HEK293 (cell line): ENCODE measurements at regions not wholly inside any gene's neighbourhood (a gene's known extent, or its start where the extent isn't known, plus 50 kb on each side); places are given as distances from the start of the nearest gene placed in this dataset.

ENCODE experiments used
- CTCF ChIA-PET: fragments of 350-600 bp; formaldehyde crosslinking; extraction: SDS; loops from one replicate; lab custom pipeline; 2021; ENCODE audit warnings: antibody characterized with exemption; lab: Yijun Ruan, JAX
- POLR2A ChIA-PET: fragments of 300-600 bp; formaldehyde crosslinking; extraction: SDS; loops from one replicate; lab custom pipeline; 2020; ENCODE audit warnings: antibody characterized with exemption, inconsistent platforms; lab: Yijun Ruan, JAX
- H3K27ac ChIP-seq: fragments of 200-500 bp; sonication (Bioruptor generic); 2 replicates; pipeline ENCODE4 v1.5.1; 2014; ENCODE audit warnings: low read depth, low read length, control low read depth, inconsistent platforms; ENCODE audit errors: extremely low read depth
- H3K36me3 ChIP-seq, 2 experiments: fragments of 200-500 bp in 1 of 2; sonication (Bioruptor generic) in 1 of 2; 1 replicate in 1 of 2; 2 replicates in 1 of 2; pipeline ENCODE4 v1.5.1; 2014 to 2017; ENCODE audit warnings: inconsistent platforms in 2 of 2, low read length in 2 of 2; ENCODE audit not compliant: control insufficient read depth in 2 of 2, insufficient read depth in 1 of 2
- H3K4me1 ChIP-seq: fragments of 200-500 bp; sonication (Bioruptor generic); 2 replicates; pipeline ENCODE4 v1.5.1; 2014; ENCODE audit warnings: mild to moderate bottlenecking, low read length, inconsistent platforms; ENCODE audit not compliant: control insufficient read depth, insufficient read depth
- H3K4me3 ChIP-seq: 2 replicates; pipeline ENCODE4 v1.5.1; 2011; ENCODE audit warnings: low read depth, mild to moderate bottlenecking, control low read depth, low read length, moderate library complexity
- H3K9me3 ChIP-seq: fragments of 200-500 bp; sonication (Bioruptor generic); 2 replicates; pipeline ENCODE4 v1.5.1; 2014; ENCODE audit warnings: low read depth, low read length, inconsistent platforms; ENCODE audit not compliant: control insufficient read depth, insufficient read depth
- GFI1B ChIP-seq: fragments of 450-650 bp; formaldehyde crosslinking; IDR thresholded peaks from 2 replicates; pipeline ENCODE4 v1.5.1; 2016; ENCODE audit warnings: missing biosample characterization, missing genetic modification characterization
- MEIS1 ChIP-seq: sonication (generic); formaldehyde crosslinking; IDR thresholded peaks from 2 replicates; pipeline ENCODE4 v1.8.1; 2022; ENCODE audit warnings: missing genetic modification reagents, mild to moderate bottlenecking, borderline replicate concordance
- MYNN ChIP-seq: fragments of 450-650 bp; formaldehyde crosslinking; IDR thresholded peaks from 2 replicates; pipeline ENCODE4 v1.5.1; 2016; ENCODE audit warnings: missing biosample characterization, missing genetic modification characterization, borderline replicate concordance
- RBAK ChIP-seq: fragments of 450-650 bp; formaldehyde crosslinking; IDR thresholded peaks from 2 replicates; pipeline ENCODE4 v1.5.1; 2016; ENCODE audit warnings: missing biosample characterization, missing genetic modification characterization
- SP2 ChIP-seq: fragments of 450-650 bp; formaldehyde crosslinking; IDR thresholded peaks from 2 replicates; pipeline ENCODE4 v1.5.1; 2016; ENCODE audit warnings: missing biosample characterization, missing genetic modification characterization
- ZBTB21 ChIP-seq: fragments of 450-650 bp; formaldehyde crosslinking; IDR thresholded peaks from 2 replicates; pipeline ENCODE4 v1.5.1; 2017; ENCODE audit warnings: missing biosample characterization, missing genetic modification characterization
- ZFP3 ChIP-seq: fragments of 450-650 bp; formaldehyde crosslinking; IDR thresholded peaks from 2 replicates; pipeline ENCODE4 v1.5.1; 2016; ENCODE audit warnings: low read depth, missing biosample characterization, missing genetic modification characterization
- ZNF184 ChIP-seq: fragments of 450-650 bp; IDR thresholded peaks from 2 replicates; pipeline ENCODE4 v1.5.1; 2018; ENCODE audit warnings: missing biosample characterization, mild to moderate bottlenecking, missing genetic modification characterization
- ZNF202 ChIP-seq: fragments of 450-650 bp; formaldehyde crosslinking; IDR thresholded peaks from 2 replicates; pipeline ENCODE4 v1.5.1; 2016; ENCODE audit warnings: missing biosample characterization, missing genetic modification characterization, borderline replicate concordance
- ZNF274 ChIP-seq, 2 experiments: fragments of 200-500 bp in 1 of 2; fragments of 450-650 bp in 1 of 2; sonication (Bioruptor generic) in 1 of 2; formaldehyde crosslinking in 1 of 2; IDR thresholded peaks; 2 replicates each; pipeline versions ENCODE4 v1.5.1 to v1.6.1; 2014 to 2016; ENCODE audit warnings: borderline replicate concordance in 1 of 2, inconsistent platforms in 1 of 2, low read length in 1 of 2, missing biosample characterization in 1 of 2, missing genetic modification characterization in 1 of 2
- ZNF302 ChIP-seq: fragments of 450-650 bp; formaldehyde crosslinking; IDR thresholded peaks from 2 replicates; pipeline ENCODE4 v1.5.1; 2016; ENCODE audit warnings: missing biosample characterization, missing genetic modification characterization, low read depth
- ZNF37A ChIP-seq: fragments of 450-650 bp; IDR thresholded peaks from 2 replicates; pipeline ENCODE4 v1.5.1; 2018; ENCODE audit warnings: missing biosample characterization, missing genetic modification characterization
- ZNF394 ChIP-seq: fragments of 450-650 bp; formaldehyde crosslinking; IDR thresholded peaks from 2 replicates; pipeline ENCODE4 v1.5.1; 2016; ENCODE audit warnings: missing biosample characterization, missing genetic modification characterization, mild to moderate bottlenecking, moderate library complexity, borderline replicate concordance
- ZNF423 ChIP-seq: fragments of 450-650 bp; formaldehyde crosslinking; IDR thresholded peaks from 2 replicates; pipeline ENCODE4 v1.5.1; 2016; ENCODE audit warnings: missing biosample characterization, missing genetic modification characterization
- ZNF473 ChIP-seq: fragments of 450-650 bp; formaldehyde crosslinking; IDR thresholded peaks from 2 replicates; pipeline ENCODE4 v1.5.1; 2017; ENCODE audit warnings: missing biosample characterization, missing genetic modification characterization
- ZNF48 ChIP-seq: fragments of 450-650 bp; formaldehyde crosslinking; IDR thresholded peaks from 2 replicates; pipeline ENCODE4 v1.5.1; 2016; ENCODE audit warnings: missing biosample characterization, missing genetic modification characterization
- ZNF521 ChIP-seq: fragments of 450-650 bp; formaldehyde crosslinking; IDR thresholded peaks from 2 replicates; pipeline ENCODE4 v1.5.1; 2017; ENCODE audit warnings: missing biosample characterization, mild to moderate bottlenecking, missing genetic modification characterization
- ZNF548 ChIP-seq: fragments of 450-650 bp; formaldehyde crosslinking; IDR thresholded peaks from 2 replicates; pipeline ENCODE4 v1.5.1; 2016; ENCODE audit warnings: missing biosample characterization, missing genetic modification characterization
- ZNF600 ChIP-seq: fragments of 450-650 bp; formaldehyde crosslinking; IDR thresholded peaks from 2 replicates; pipeline ENCODE4 v1.5.1; 2016; ENCODE audit warnings: missing biosample characterization, missing genetic modification characterization
- ZNF629 ChIP-seq: fragments of 450-650 bp; formaldehyde crosslinking; IDR thresholded peaks from 2 replicates; pipeline ENCODE4 v1.5.1; 2017; ENCODE audit warnings: missing biosample characterization, missing genetic modification characterization
- ZNF701 ChIP-seq: fragments of 450-650 bp; formaldehyde crosslinking; IDR thresholded peaks from 2 replicates; pipeline ENCODE4 v1.5.1; 2016; ENCODE audit warnings: missing biosample characterization, missing genetic modification characterization
- ZNF747 ChIP-seq: fragments of 450-650 bp; formaldehyde crosslinking; IDR thresholded peaks from 2 replicates; pipeline ENCODE4 v1.5.1; 2016; ENCODE audit warnings: missing biosample characterization, missing genetic modification characterization
- ZNF837 ChIP-seq: fragments of 450-650 bp; formaldehyde crosslinking; IDR thresholded peaks from 2 replicates; pipeline ENCODE4 v1.5.1; 2016; ENCODE audit warnings: missing biosample characterization, missing genetic modification characterization
- TF ChIP-seq, protein P1 (sequence below): fragments of 450-650 bp; formaldehyde crosslinking; IDR thresholded peaks from 2 replicates; pipeline ENCODE4 v1.5.1; 2016; ENCODE audit warnings: missing biosample characterization, missing genetic modification characterization
- TF ChIP-seq, protein P2 (sequence below): fragments of 450-650 bp; formaldehyde crosslinking; IDR thresholded peaks from 2 replicates; pipeline ENCODE4 v1.5.1; 2016; ENCODE audit warnings: missing biosample characterization, missing genetic modification characterization
- TF ChIP-seq, protein P3 (sequence below): fragments of 450-650 bp; formaldehyde crosslinking; IDR thresholded peaks from 2 replicates; pipeline ENCODE4 v1.5.1; 2016; ENCODE audit warnings: missing biosample characterization, missing genetic modification characterization, borderline replicate concordance

DNA sequence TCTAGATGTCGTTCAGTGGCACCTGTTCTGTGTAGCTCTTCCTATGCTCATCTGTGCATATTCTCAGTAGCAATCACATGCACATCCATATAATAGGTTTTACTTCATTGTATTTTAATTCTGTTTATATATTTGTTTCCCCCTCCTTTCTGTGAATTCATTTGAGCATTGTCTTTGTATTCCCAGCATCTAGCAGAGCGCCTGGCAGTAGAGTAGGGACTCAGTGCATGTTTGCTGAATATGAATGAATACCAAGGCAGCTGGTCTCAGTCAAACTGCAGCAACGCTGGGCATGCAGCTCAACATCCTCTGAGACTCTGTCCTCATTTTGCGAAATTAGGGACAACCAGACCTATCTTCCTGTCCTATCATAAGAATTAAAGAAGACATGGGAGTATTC, 330.1 kb downstream of the SPRY2 start:
- no peaks in the 10 kb centered on the region for H3K36me3 ChIP-seq
- H3K9me3 ChIP-seq = no peaks in the 10 kb centered on the region
- ChIA-PET POLR2A (no interaction called here), CTCF (no interaction called here)
- no peak overlapping the region for H3K4me3 ChIP-seq
- H3K27ac ChIP-seq = no peak overlapping the region
- H3K4me1 ChIP-seq = no peaks in the 10 kb centered on the region
- TF ChIP-seq ZNF521 (tag by site-specific recombination) (no peak), ZNF473 (tag by site-specific recombination) (no peak), SP2 (tag by site-specific recombination) (no peak), ZNF394 (tag by site-specific recombination) (no peak), ZNF600 (no peak), ZNF548 (no peak), ZFP3 (tag by site-specific recombination) (no peak), ZNF37A (tag by site-specific recombination) (no peak), ZBTB21 (tag by site-specific recombination) (no peak), ZNF837 (tag by site-specific recombination) (no peak), RBAK (tag by site-specific recombination) (no peak), ZNF202 (tag by site-specific recombination) (no peak), ZNF747 (tag by site-specific recombination) (no peak)
- TF ChIP-seq, protein P1, sequence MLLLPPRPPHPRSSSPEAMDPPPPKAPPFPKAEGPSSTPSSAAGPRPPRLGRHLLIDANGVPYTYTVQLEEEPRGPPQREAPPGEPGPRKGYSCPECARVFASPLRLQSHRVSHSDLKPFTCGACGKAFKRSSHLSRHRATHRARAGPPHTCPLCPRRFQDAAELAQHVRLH (tag by site-specific recombination) = no peak
- TF ChIP-seq, protein P2, sequence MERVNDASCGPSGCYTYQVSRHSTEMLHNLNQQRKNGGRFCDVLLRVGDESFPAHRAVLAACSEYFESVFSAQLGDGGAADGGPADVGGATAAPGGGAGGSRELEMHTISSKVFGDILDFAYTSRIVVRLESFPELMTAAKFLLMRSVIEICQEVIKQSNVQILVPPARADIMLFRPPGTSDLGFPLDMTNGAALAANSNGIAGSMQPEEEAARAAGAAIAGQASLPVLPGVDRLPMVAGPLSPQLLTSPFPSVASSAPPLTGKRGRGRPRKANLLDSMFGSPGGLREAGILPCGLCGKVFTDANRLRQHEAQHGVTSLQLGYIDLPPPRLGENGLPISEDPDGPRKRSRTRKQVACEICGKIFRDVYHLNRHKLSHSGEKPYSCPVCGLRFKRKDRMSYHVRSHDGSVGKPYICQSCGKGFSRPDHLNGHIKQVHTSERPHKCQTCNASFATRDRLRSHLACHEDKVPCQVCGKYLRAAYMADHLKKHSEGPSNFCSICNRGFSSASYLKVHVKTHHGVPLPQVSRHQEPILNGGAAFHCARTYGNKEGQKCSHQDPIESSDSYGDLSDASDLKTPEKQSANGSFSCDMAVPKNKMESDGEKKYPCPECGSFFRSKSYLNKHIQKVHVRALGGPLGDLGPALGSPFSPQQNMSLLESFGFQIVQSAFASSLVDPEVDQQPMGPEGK (tag by site-specific recombination) = no peak
- TF ChIP-seq, protein P3, sequence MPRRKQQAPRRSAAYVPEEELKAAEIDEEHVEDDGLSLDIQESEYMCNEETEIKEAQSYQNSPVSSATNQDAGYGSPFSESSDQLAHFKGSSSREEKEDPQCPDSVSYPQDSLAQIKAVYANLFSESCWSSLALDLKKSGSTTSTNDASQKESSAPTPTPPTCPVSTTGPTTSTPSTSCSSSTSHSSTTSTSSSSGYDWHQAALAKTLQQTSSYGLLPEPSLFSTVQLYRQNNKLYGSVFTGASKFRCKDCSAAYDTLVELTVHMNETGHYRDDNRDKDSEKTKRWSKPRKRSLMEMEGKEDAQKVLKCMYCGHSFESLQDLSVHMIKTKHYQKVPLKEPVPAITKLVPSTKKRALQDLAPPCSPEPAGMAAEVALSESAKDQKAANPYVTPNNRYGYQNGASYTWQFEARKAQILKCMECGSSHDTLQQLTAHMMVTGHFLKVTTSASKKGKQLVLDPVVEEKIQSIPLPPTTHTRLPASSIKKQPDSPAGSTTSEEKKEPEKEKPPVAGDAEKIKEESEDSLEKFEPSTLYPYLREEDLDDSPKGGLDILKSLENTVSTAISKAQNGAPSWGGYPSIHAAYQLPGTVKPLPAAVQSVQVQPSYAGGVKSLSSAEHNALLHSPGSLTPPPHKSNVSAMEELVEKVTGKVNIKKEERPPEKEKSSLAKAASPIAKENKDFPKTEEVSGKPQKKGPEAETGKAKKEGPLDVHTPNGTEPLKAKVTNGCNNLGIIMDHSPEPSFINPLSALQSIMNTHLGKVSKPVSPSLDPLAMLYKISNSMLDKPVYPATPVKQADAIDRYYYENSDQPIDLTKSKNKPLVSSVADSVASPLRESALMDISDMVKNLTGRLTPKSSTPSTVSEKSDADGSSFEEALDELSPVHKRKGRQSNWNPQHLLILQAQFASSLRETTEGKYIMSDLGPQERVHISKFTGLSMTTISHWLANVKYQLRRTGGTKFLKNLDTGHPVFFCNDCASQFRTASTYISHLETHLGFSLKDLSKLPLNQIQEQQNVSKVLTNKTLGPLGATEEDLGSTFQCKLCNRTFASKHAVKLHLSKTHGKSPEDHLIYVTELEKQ (tag by site-specific recombination) = no peak

DNA sequence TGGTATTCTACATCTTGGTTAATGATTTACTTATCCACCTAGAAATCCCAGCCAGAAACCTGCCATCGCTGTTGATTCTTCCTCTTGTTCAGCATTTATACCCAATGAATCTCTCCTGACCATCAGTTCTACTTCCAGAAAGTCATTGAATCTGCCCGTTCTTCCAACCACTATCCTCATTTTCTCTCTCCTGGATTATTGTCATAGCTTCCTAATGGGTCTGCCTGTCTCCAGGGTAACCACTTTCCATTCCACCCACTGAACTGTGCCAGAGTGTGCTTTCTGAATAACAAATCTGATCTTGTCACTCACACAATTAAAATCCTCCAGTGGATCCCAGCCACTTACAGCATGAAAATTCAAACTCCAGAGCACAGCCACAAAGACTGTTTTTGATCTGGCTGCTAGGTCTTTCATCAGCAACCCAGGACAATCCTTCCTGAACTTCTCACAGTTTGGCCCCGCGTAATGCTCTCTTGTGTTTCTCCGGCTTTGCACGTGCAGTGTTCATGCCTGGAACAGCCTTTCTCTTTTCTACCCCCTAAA, 330.6 kb downstream of the SPRY2 start:
- CTCF ChIA-PET = no interaction called here
- POLR2A ChIA-PET = no interaction called here
- TF ChIP-seq ZNF629 (tag by site-specific recombination) = no peak
- TF ChIP-seq ZNF423 (tag by site-specific recombination) = no peak
- TF ChIP-seq, all 188 proteins: peak for 0
- Histone ChIP-seq H3K4me1 (no peaks in the 10 kb centered on the region), H3K4me3 (no peak overlapping the region), H3K36me3 (no peaks in the 10 kb centered on the region), H3K9me3 (no peaks in the 10 kb centered on the region), H3K27ac (no peak overlapping the region)

DNA sequence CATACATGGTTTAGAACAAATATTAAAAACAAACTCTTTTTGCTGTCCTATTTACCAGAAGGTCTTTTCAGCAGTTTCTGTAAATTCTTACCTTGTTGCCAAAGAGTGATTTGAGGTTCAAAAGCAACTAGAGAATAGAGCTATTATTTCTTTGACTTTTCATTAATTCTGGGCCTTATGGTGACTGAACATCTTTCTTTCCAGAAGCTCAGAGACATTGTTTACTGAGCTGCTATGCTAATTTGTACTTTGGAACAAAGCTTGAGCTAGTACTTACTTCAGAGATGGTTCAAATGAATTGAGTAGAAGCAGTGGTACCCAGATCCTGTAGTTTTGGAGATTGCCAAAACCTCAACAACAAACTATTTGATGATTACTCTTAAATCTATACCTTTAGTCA, 331.2 kb downstream of the SPRY2 start:
- no peak overlapping the region for H3K27ac ChIP-seq
- no peaks in the 10 kb centered on the region for H3K4me1 ChIP-seq
- ChIA-PET POLR2A (no interaction called here), CTCF (no interaction called here)
- no peaks in the 10 kb centered on the region for H3K9me3 ChIP-seq
- H3K4me3 ChIP-seq = no peak overlapping the region
- H3K36me3 ChIP-seq = no peaks in the 10 kb centered on the region
- TF ChIP-seq ZNF274 (IDR thresholded peaks at IDR 0.05; ENCODE audit: low read length) (no peak), ZNF274 (tag by site-specific recombination; IDR thresholded peaks at IDR 0.05; ENCODE audit: borderline replicate concordance) (no peak), ZFP3 (tag by site-specific recombination) (no peak), ZNF184 (tag by site-specific recombination) (no peak), ZNF701 (no peak), ZNF302 (no peak), ZNF48 (no peak), ZNF423 (tag by site-specific recombination) (no peak), GFI1B (tag by site-specific recombination) (no peak), MEIS1 (no peak), MYNN (tag by site-specific recombination) (no peak)
